CD4-positive, alpha-beta T cell treated with Interleukin-17A for 1 hour (primary cell): ENCODE measurements at regions not wholly inside any gene's neighbourhood (a gene's known extent, or its start where the extent isn't known, plus 50 kb on each side); places are given as distances from the start of the nearest gene placed in this dataset.

Experiments
- DNase-seq: peaks from one replicate; pipeline ENCODE4 v3.0.0-alpha.2; 2020

DNA sequence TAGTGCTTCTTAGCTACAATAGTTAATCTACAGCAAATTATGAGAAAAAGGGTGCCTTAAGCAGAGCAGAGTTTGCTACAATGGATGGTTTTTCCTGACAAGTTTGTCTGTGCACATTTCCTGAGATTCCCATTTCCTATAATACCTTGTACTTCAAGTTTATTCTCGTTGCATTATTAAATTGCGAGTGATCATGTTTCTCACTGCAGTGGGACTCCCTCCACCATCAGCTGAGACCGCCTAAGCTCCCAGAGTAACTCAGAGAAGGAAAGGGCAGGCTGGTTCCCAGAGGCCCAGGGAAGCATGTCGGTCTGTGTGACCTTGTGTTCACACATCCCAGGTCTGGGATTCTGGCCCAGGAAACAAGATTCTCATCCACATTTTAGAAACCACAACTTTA is 162.1 kb downstream of the ARL4C start:
- no peak for DNase-seq

DNA sequence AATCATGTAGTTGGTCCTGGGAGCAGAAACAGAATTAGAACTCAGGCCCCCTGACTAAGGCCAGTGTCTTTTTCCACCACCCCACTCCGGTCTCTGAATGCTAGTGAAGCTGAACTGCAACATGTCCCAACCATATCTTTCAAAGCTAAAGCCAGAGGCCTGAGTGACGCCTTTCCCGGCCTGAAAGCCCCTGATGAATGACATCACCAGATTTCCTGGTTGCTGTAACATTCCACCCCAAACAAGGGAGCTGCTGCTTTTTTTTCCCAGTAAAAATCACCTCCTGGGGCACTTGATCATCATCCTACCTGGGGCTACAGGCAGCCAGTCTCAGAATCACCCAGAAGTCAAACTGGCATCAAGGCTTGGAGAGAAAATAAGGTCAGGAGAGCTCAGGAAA is 162.7 kb downstream of the ARL4C start:
- DNase-seq = no peak

DNA sequence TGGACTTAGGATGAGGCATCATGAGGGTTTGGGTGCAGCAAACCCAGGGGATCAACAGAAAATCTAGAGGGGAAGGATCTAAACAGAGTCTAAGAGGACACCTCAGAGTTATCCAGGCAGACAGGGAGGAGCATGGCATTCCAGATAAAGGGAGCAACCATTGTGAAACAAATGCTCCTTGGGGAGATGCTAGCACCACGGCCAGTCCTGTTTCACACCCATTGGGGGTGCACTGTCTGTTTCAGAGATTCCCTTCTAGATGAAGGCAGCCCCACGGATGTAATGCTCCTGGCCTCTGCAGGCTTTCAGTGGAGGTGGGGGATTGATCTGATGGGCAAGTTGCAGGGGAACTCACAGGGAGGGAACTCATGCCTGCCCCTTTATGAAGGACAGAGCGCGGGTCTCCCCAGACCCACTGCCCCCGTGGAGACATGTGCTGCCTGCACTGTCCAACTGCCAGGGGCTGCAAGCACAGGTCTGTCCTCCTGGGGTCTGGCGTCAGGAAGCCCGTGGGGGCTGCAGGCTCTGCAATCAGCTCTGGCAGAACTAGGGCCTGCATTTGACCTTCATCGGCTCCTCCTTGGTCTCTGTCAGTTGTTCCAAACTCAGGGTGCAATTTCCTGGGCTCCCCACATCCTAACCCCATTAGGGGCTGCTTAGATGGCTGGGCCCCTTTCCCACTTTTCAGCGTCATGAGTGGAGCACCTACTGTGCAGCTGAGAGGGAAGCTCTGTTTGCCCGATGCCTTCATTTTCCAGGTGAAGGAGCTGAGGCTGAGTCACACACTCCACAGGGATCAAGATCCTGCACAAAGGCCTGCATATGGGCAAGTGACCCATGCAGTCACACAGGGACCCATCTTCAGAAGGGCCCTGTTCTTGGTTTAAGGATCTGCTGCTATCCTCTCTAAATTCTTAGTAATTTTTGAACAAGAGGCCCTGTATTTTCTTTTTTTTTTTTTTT is 163.4 kb downstream of the ARL4C start:
- DNase-seq = no peak

DNA sequence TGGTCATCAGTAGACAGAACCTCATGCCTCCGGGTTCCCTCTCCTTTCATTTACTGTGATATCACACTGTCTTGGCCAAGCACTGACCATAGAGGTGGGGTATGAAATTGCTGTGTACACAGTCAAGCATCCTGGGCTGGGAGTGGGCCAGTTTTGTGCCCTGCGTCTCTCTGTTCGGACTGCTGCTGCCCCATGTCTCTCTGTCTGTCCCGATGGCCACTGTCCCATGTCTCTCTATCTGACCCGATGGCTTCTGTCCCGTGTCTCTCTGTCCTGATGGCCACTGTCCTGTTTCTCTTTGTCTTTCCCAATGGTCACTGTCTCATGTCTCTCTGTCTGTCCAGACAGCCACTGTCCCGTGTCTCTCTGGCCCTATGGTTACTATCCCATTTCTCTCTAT is 164.9 kb downstream of the ARL4C start:
- no peak for DNase-seq

DNA sequence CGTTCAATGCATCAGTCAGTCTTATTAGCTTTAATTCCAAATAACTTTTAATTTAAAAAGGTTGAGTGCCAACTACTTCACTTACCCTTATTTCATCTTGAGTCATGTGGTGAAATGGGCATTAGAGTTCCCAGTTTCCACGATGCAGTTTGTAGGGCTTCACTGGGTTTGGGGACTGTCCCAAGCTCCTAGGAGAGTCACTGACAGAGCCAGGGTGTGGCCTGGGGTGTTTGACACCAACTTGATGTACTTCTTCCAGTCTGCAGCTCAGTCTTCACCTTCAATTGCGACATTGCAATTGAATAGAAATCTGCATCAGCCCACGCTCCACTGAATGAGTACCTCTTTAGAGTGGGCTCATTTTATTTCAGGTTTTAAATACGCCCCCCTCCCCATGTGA is 165.3 kb downstream of the ARL4C start:
- no peak for DNase-seq

DNA sequence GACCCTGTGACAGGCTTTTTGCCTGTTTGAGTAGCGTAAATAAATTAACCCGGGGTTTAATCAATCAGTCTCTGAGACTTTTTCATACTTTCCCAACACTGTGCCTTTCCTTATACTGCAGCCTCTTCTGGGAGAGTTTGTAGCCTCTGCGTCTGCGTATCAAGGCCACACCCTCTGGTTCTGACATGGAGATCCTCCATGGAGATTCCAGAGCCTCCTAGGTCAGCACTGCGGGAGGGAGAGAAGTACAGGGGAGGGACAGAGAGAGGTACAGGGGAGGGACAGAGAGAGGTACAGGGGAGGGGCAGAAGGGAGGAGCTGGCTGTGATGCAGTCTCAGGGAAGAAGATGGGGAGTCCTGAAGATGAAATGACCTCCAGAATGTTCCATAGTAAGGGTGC is 166.0 kb downstream of the ARL4C start:
- DNase-seq = no peak

DNA sequence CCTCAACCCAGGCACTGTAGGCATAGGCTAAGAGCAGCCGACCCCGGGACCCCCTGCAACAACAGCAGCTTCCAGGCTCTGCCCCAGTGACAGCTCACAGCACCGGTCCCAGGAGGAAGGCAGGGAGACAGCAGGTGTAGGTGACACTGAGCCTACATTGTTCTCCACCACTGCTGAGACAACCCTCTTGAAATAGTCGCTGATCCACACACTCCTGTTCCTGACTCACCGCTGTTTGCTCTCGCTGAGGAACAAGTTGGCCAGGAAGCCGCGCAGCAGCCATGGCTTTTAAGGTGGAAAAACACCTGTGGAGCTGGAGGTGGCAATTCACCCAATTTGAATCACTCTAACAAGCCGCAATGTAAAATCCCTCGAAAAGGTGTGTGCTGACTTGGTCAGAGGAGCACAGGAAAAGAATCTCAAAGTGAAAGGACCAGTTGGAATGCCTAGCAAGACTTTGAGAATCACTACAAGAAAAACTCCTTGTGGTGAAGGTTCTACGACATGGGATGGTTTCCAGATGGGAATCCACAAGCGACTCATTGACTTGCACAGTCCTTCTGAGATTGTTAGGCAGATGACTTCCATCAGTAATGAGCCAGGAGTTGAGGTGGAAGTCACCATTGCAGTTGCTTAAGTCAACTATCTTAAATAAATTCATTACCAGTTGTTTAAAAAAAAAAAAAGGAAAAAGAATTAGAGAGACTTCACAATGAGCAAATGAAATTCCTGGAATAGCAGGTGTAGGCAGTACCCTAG is 167.5 kb downstream of the ARL4C start:
- DNase-seq = no peak

DNA sequence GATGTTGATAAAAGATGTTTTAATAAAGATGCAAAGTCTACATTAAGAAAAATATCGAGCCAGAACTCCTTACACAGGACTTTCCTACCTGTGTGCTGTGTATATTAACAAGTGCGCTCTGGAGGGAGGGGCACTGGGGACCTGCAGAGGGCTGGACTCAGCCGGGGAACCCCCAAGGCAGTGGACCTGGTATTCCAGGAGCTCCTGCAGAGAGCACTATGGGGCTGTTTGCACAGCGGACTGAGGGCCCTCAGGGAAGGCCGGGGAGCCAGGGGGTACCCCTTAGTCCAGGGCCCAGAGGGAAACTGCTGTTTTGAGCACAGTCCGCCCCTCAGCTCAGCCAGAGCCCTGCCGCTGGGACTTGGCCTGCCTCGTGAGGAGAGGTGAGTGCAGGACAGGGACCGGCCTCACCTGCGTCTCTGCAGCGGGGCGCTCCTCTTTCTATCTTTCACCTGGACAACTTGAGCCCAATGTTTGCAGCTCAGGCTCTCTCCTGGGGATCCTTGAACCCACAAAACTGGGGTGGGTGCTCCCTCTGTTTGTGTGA is 168.4 kb downstream of the ARL4C start:
- DNase-seq = no peak

DNA sequence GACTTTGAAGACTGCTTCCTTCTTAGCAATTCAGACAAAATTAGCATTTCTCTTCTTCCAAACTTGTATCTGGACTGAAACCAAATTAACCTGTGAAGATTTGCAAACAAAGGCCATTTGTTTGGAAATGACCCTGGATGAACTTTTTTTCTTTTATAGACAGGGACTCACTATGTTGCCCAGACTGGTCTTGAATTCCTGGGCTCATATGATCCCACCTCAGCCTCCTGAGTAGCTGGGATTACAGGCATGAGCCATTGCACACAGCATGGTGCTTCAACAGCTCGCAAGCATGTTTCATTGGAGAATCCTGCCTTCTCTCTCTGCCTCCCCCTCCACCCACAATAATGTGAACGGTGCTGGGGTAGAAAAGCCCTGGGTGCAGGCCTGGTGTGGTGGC is 170.2 kb downstream of the ARL4C start:
- DNase-seq = no peak

DNA sequence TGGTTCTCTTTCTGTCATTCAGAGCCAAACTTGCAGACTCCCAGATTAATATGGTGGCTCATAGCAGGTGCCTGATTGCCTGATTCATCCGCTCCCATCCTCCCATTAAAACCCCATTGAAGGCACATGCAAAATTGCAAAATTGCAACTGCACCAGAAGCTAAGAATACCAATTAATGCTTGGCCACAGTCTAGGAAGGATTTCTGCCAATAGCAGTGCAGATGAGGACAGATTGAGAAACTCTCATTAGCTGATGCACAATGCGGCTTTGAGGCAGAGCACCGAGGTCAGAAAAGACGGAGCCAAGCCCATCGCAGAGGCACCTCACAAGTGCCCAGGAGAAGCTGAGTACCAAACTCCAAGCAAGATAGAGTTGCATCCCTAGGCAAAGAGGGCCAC is 172.8 kb downstream of the ARL4C start:
- DNase-seq = no peak

DNA sequence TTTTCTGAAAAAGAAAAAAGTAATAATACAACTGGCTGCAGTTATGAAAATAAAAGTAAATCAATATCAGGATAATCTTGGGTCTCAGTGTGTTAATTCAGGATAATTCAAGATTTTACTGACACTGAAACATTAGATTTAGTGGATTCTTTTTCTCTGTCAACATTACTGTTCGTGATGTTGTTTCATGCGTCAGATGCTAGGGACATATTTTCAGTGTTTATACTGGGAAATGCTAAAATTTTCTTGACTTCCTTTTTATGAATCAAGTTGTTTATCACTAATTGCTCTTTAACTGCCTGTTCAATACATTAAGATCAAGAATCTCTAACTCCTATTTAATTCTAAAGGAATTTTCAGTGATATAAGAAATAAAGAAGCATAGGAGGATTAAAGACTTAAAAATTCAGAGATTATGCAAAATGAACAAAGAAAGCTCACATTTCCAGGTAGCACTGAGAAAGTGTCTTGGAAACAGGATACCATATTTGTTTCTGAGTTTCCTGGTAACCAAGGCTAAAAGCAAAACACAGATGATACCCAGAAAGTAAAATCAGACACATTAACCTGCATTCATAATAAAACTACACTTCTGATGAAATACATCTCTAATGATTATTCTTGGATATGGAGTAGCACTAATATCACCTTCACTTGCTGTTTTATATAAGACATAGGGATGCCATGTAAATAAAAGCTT is 174.0 kb downstream of the ARL4C start:
- DNase-seq = peak; percentile 66

DNA sequence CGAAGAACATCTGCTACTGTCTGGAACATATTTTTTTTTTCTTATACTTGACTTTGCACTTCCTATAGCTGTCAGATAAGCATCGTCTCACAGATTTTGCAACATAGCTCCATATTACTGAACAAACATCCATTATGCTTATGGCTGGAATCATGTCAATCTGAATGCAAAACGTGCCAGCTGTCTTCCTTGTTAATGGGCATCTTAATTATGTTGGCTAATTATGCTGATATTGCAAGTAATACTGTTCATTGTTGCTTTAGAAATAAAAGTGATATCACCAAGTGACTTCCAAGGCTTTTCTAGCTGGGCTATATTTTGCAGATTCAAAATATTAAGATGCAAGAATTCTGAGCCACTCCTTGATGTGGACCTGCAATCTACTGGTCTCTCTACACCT is 176.8 kb downstream of the ARL4C start:
- DNase-seq = no peak

DNA sequence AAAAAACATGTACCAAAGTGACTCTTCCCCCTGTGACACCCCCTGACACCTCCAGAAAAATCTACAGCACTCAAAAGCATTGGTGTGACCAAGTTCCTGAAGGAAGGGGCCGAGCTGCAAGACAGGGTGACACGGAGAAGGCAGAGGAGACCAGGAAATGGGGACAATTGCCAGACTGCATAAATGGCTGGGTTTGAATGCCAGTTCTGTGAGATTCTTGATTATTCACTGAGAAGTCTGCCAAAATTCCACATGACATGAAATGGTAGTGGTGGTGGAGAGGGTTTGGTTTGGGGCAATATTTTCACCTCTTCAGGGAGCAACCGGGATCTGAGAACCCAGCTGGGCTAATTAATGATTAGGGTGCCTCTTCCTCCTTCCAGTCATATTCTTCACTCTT is 178.5 kb downstream of the ARL4C start:
- DNase-seq = no peak

DNA sequence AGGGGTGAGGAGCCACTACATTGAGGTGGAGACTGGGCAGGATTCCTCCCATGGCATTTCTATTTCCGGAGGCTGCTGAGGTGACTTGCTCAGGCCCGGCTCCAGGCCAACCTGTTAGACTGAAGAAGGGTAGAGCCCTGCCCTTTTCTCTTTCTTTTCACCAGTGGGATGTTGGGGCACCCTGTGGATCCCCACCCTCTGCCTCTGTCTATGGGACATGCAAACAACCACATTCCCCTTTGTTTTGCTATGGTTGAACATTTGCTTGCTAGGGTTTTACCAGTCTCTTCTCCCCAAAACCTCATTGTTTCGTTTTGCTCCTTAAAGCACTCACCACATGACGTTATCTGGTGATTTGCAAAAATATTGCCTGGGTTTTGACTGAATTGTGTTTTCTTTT is 183.3 kb downstream of the ARL4C start:
- DNase-seq = no peak

DNA sequence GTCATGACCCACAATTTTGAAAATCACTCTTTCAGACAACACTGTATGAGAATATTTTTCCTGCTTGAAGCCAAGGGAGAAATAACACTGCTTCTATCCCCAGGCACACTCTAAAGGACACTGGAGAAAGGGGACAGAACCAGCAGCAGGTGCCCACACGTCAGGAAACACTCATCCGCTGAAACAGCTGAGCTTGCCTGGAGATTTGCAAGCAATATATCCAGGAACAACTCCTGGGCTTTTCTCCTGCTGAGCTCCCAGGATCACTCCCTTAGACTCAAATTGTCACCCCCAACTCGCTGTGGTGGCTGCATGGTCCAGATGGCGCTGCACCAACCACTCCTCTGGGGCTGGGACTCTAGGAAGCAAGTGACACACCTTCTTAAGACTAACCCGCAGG is 186.7 kb downstream of the ARL4C start:
- no peak for DNase-seq

DNA sequence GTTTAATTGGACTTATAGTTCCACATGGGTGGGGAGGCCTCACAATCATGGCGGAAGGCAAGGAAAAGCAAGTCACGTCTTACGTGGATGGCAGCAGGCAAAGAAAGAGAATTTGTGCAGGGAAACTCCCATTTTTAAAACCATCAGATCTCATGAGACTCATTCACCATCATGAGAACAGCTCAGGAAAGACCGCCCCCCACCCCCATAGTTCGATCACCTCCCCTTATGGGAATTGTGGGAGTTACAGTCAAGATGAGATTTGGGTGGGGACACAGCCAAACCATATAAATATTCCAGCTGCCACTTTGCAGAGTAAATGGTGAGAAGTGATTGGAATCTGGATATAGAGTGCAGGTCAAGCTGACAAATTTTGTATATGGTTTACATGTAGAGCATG is 187.4 kb downstream of the ARL4C start:
- no peak for DNase-seq

DNA sequence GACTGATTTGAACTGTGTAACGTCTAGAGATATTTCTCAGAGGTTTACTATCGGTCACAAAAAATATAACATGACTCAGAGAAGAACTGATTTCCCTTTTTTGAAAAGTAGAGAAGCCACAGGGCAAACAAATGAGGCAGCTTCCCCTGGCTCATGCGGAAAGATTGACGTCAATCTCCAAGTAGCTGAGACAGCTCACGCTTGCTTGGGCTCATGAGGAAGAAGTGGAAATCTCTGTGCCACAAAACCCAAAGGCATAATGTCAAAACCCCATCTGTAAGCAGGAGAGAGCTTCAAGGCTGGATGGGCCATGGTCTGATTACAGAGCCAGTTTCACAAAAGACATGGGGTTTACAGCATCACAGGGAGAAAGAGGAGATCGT is 188.1 kb downstream of the ARL4C start:
- peak; percentile 79 for DNase-seq

DNA sequence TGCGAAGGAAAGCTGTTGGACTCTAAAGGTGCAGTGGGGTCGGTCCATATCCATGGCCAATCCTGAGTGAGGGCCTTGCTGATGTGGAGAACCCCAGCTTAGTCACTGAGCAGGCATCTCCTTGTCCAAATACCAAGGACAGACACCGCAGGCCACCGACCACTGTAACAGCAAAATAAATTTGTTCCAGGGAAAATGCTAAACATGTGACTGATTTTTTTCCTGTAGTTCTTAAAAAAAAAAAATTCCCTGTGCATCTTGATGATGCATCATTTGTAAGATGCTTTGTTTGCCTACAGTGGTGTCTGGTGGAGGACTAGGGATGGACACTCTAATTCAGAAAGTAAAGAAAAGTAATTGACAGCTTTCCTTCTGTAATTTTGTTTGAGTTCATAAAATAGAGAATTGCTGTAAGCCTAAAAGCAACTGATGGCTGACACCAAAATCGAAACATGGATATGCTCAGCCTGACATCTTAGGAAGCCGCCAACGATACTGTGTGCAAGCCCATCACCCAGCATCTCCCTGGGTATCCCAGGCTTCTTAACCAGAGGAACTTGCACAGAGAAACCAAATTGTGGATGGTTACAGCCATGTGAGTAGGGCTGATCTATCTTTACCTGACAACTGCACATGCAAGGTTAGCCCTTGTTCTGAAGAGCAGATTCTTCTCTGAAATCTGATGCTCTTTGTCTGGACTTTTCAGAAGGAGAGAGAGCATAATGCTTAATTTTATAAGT is 188.6 kb downstream of the ARL4C start:
- DNase-seq = no peak

DNA sequence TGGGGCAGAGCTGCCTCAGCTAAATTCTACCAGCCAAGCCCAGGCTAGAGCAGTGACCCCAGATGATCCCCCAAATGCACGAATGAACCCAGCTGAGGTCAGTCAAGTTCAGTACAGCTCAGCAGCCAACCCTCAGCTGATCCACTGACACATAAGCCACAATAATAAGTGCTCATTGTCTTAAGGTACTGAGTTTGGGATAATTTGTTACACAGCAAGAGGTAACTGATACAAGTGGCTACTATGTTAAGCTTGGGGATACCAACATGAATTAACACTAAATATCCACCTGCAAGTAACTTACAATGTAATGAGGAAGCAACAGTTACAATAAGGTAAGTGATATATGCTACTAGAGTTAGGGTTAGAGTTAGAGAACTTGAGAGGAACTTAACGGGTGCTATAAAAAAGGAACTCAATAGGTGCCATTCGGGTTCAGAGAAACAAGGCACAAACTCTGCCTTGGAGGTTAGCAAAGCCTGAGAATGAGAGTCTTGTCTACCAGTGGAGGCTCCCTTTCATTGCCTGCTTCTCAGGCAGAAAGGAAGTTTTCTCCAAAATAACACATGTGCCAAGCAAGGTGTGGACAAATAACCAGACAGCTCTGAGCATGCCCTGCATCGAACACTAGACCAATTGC is 189.4 kb downstream of the ARL4C start:
- DNase-seq = no peak

DNA sequence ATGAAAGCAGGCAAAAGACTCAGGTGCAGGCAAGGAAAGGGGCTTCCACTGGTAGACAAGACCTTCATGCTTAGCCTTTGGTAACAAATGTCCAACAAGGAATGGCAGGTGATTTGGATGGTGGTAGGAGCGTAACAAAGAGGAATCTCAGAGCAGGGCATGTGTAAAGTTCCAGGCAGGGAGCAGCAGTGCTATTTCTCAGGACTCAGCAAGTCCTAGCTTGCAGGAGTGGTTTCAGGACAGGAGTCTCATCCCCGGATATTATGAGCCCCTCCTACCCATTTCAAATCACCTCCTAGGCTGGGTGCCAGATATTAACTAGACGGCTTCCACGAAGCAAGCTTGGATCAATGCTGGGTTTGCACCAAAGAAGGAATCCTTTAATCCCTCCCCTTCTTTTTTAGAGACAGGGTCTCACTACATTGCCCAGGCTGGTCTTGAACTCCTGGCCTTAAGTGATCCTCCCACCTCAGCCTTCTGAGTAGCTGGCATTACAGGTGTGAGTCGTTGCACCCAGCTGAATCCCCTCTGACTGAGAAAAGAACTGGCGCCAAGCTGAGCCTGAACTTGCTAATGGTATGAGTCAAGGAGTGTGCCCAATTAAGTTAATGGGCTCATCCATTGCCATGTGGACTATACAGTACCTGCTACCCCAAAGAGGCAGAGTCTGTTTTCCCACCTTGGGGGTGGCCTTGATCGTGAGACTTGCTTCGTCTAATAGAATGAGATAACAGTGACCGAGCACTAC is 190.3 kb downstream of the ARL4C start:
- no peak for DNase-seq

DNA sequence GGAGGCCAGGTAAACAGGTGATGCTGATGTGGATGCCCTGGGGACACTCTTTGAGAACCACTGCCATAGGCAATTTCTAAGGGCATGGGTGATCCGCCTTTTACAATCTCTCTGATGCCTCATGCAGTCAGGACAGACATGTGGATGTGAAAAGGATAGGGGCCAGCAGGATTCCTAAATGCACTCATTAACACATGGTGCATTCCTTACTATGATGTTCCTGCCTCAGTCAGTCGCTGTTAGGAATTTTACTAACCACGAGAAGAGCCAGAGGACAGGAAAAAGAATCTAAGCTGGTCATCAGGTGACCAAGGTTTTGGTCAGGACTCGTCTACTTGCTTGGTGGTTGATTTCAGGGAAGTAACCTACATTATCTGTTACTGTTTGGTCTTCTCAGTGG is 191.0 kb downstream of the ARL4C start:
- no peak for DNase-seq
